DND-41 (cell line): ENCODE measurements at regions not wholly inside any gene's neighbourhood (a gene's known extent, or its start where the extent isn't known, plus 50 kb on each side); places are given as distances from the start of the nearest gene placed in this dataset.

Experiments
- ATAC-seq: fragments of 200-7000 bp; cut with Tn5 transposase; 3 replicates; pipeline ENCODE4 v1.9.1; 2021; ENCODE audit warnings: low read depth; ENCODE audit not compliant: insufficient read depth
- DNase-seq: peaks from one replicate; pipeline ENCODE4 v3.0.0-alpha.2; 2020
- H2AFZ ChIP-seq: 2 replicates; pipeline ENCODE4 v1.6.0; 2012; ENCODE audit warnings: low read depth, low read length
- H3K27ac ChIP-seq: 2 replicates; pipeline ENCODE4 v1.5.1; 2012; ENCODE audit warnings: low read length, inconsistent platforms
- H3K27me3 ChIP-seq: fragments of 200-600 bp; sonication (generic); 2 replicates; pipeline ENCODE4 v1.6.0; 2012; ENCODE audit warnings: low read length, mild to moderate bottlenecking, inconsistent platforms; ENCODE audit not compliant: insufficient read depth, poor library complexity
- H3K36me3 ChIP-seq: 2 replicates; pipeline ENCODE4 v1.5.1; 2012; ENCODE audit warnings: low read length, inconsistent platforms; ENCODE audit not compliant: insufficient read depth
- H3K4me1 ChIP-seq: 2 replicates; pipeline ENCODE4 v1.5.1; 2012; ENCODE audit warnings: mild to moderate bottlenecking, low read length; ENCODE audit not compliant: insufficient read depth
- H3K4me2 ChIP-seq: 2 replicates; pipeline ENCODE4 v1.6.0; 2012; ENCODE audit warnings: mild to moderate bottlenecking, moderate library complexity, low read length, inconsistent platforms; ENCODE audit not compliant: insufficient read depth
- H3K4me3 ChIP-seq, 2 experiments: fragments of 200-600 bp in 1 of 2; shearing (Covaris generic) in 1 of 2; 2 replicates each; pipeline ENCODE4 v1.5.1; 2012 to 2016; ENCODE audit warnings: inconsistent platforms in 2 of 2, low read length in 2 of 2, mild to moderate bottlenecking in 2 of 2, low read depth in 1 of 2, moderate library complexity in 1 of 2
- H3K79me2 ChIP-seq: 2 replicates; pipeline ENCODE4 v1.6.0; 2012; ENCODE audit warnings: low read length, inconsistent platforms; ENCODE audit not compliant: insufficient read depth
- H3K9ac ChIP-seq: 2 replicates; pipeline ENCODE4 v1.6.0; 2012; ENCODE audit warnings: low read depth, mild to moderate bottlenecking, inconsistent platforms, low read length, moderate library complexity
- H3K9me3 ChIP-seq: 2 replicates; pipeline ENCODE4 v1.5.1; 2012; ENCODE audit warnings: low read length, moderate library complexity, mild to moderate bottlenecking, inconsistent platforms; ENCODE audit not compliant: insufficient read depth, severe bottlenecking
- H4K20me1 ChIP-seq: 2 replicates; pipeline ENCODE4 v1.6.0; 2012; ENCODE audit warnings: low read length; ENCODE audit not compliant: insufficient read depth
- CTCF ChIP-seq: IDR thresholded peaks from 2 replicates; pipeline ENCODE4 v1.5.1; 2012; ENCODE audit warnings: borderline replicate concordance, low read length, moderate library complexity, mild to moderate bottlenecking; ENCODE audit not compliant: poor library complexity, severe bottlenecking; ENCODE audit errors: extremely low read depth
- EZH2 ChIP-seq: IDR thresholded peaks from 3 replicates; pipeline ENCODE4 v1.6.1; 2012; ENCODE audit warnings: borderline replicate concordance, low read depth, mild to moderate bottlenecking, moderate library complexity, low read length, inconsistent platforms; ENCODE audit not compliant: severe bottlenecking

DNA sequence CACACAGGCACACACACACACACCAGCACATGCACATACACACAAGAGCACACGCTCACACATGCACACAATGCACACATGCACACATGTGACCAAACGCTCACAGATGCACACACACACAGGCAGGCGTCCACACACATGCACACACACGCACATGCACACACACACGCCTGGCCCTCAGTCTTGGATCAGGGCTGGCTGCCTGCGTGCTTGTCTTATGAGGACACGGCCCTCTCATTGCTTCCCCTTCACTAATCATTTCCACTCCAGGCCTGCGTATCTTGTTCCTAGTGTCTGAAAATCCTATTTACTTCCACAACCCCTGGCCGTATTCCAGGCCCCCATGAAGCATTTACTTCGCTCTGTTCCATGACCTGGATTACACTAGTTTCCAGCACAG is 740.5 kb downstream of the BRD1 start:
- Histone ChIP-seq H4K20me1 (no peaks in the 10 kb centered on the region), H3K4me2 (no peak overlapping the region), H3K36me3 (no peaks in the 10 kb centered on the region), H3K27ac (no peak overlapping the region), H3K4me1 (no peaks in the 10 kb centered on the region), H3K4me3 (no peak overlapping the region), H3K9ac (no peak overlapping the region), H3K27me3 (no peaks in the 10 kb centered on the region), H3K79me2 (no peaks in the 10 kb centered on the region), H2AFZ (no peak overlapping the region), H3K9me3 (no peaks in the 10 kb centered on the region)
- TF ChIP-seq CTCF (no peak), EZH2 (no peak)
- no peak for ATAC-seq
- no peak for DNase-seq

DNA sequence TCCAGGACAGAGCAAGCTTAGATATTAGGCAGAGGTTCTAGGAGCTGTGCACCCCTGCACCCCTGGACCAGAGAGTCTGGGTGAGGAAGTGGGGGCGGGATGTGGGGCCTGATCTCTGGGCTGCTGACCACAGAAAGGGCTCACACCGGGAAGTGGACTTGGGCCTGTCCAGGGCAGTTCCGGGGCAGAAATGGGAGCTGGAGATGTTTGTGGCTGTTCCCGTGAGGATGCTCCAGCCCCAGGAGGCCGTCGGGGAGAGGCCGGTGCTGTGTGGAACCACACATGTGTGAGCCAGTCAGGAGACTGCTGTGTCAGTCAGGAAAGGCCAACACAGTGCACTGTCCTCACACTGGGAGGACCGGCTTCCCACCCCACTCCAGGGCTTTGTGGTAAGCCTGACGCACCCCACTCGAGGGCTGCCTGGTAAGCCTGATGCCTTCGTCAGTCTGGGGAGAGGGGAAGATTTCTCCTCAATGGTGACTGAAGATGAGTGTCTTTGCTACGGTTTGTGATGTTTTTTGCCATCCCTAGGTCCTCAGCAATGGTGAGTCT is 741.0 kb downstream of the BRD1 start:
- no peak overlapping the region for H3K4me2 ChIP-seq
- DNase-seq (no peak), ATAC-seq (no peak)
- H3K36me3 ChIP-seq, result no peaks in the 10 kb centered on the region
- H3K4me1 ChIP-seq, result no peaks in the 10 kb centered on the region
- H3K9me3 ChIP-seq, result no peaks in the 10 kb centered on the region
- TF ChIP-seq CTCF (no peak), EZH2 (no peak)
- H3K4me3 ChIP-seq, result no peak overlapping the region
- no peak overlapping the region for H3K27ac ChIP-seq
- no peak overlapping the region for H3K9ac ChIP-seq
- no peaks in the 10 kb centered on the region for H3K27me3 ChIP-seq
- H4K20me1 ChIP-seq, result no peaks in the 10 kb centered on the region
- H2AFZ ChIP-seq, result no peak overlapping the region
- no peaks in the 10 kb centered on the region for H3K79me2 ChIP-seq

DNA sequence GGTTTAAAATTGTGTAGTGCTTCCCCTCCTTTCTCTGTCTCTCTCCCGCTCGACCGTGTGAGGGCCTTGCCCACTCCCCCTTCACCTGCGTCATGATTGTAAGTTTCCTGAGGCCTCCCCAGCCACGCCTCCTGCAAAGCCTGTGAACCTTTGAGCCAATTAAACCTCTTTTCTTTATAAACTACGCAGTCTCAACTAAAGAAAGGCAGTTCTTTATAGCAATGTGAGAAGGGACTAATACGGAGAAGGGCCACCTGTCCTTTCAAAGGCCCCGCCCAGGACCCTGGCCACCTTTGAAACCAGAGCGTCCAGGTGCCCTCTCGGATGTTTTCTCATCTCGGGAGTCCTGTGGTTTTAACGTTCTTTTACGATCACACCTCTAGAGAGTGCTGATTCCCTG is 741.5 kb downstream of the BRD1 start:
- Histone ChIP-seq H3K9ac (no peak overlapping the region), H2AFZ (no peak overlapping the region), H3K4me2 (no peak overlapping the region), H3K9me3 (no peaks in the 10 kb centered on the region), H3K4me3 (no peak overlapping the region), H3K79me2 (no peaks in the 10 kb centered on the region), H3K27ac (no peak overlapping the region), H3K36me3 (no peaks in the 10 kb centered on the region), H3K27me3 (no peaks in the 10 kb centered on the region), H3K4me1 (no peaks in the 10 kb centered on the region), H4K20me1 (no peaks in the 10 kb centered on the region)
- TF ChIP-seq EZH2 (no peak), CTCF (no peak)
- DNase-seq, result no peak
- ATAC-seq, result no peak

GRCh38 chr22:49084206-49084605 is 743.5 kb downstream of the BRD1 start:
- Histone ChIP-seq H3K36me3 (no peaks in the 10 kb centered on the region), H2AFZ (no peak overlapping the region), H3K9me3 (no peaks in the 10 kb centered on the region), H3K79me2 (no peaks in the 10 kb centered on the region), H3K4me2 (no peak overlapping the region), H3K27ac (no peak overlapping the region), H3K4me3 (no peak overlapping the region), H3K9ac (no peak overlapping the region), H3K27me3 (no peaks in the 10 kb centered on the region), H4K20me1 (no peaks in the 10 kb centered on the region), H3K4me1 (no peaks in the 10 kb centered on the region)
- no peak for DNase-seq
- no peak for ATAC-seq
- no peak for TF ChIP-seq CTCF
- no peak for TF ChIP-seq EZH2
